MCF 10A (cell line): ENCODE measurements at regions not wholly inside any gene's neighbourhood (a gene's known extent, or its start where the extent isn't known, plus 50 kb on each side); places are given as distances from the start of the nearest gene placed in this dataset.
"Not testable (repeated sequence)": the region's sequence is repeated elsewhere in the genome, so short reads cannot be mapped to it uniquely, and the experiment has no call there.

Source experiments
- BruUV-seq: library from RNA; stranded (reverse); fragments of 400-500 nt; replicated peaks from 2 replicates; lab custom pipeline; 2021; lab: Mats Ljungman, UMichigan
- CTCF ChIA-PET: fragments of 300-600 bp; sonication (Branson Sonifier 250); formaldehyde crosslinking; extraction: SDS; loops from one replicate; lab custom pipeline; 2021; ENCODE audit warnings: antibody characterized with exemption, inconsistent platforms; lab: Yijun Ruan, JAX
- POLR2A ChIA-PET: fragments of 300-600, 350-650 bp; sonication (Branson Sonifier 250); formaldehyde crosslinking; extraction: SDS; loops from one replicate; lab custom pipeline; 2020; ENCODE audit warnings: antibody characterized with exemption, inconsistent platforms; lab: Yijun Ruan, JAX
- DNase-seq: peaks from one replicate; pipeline ENCODE4 v3.0.0-alpha.2; 2018; ENCODE audit not compliant: unreplicated experiment
- H3K27ac Mint-ChIP-seq: one replicate; pipeline ENCODE4 v1.8.0; 2022; ENCODE audit warnings: mild to moderate bottlenecking, low read depth, mixed read lengths; ENCODE audit not compliant: unreplicated experiment
- H3K27me3 Mint-ChIP-seq: one replicate; pipeline ENCODE4 v1.8.0; 2022; ENCODE audit warnings: mixed read lengths; ENCODE audit not compliant: insufficient read depth, unreplicated experiment
- H3K36me3 Mint-ChIP-seq: one replicate; pipeline ENCODE4 v1.8.0; 2022; ENCODE audit warnings: mild to moderate bottlenecking, moderate library complexity, mixed read lengths; ENCODE audit not compliant: insufficient read depth, unreplicated experiment
- H3K4me1 Mint-ChIP-seq: one replicate; pipeline ENCODE4 v1.8.0; 2022; ENCODE audit warnings: mixed read lengths; ENCODE audit not compliant: insufficient read depth, unreplicated experiment
- H3K4me3 Mint-ChIP-seq: one replicate; pipeline ENCODE4 v1.8.0; 2022; ENCODE audit warnings: mild to moderate bottlenecking, moderate library complexity, mixed read lengths; ENCODE audit not compliant: unreplicated experiment
- H3K9me3 Mint-ChIP-seq: one replicate; pipeline ENCODE4 v1.8.0; 2022; ENCODE audit warnings: mixed read lengths; ENCODE audit not compliant: unreplicated experiment
- CTCF ChIP-seq: fragments of 200-600 bp; IDR thresholded peaks from one replicate; pipeline ENCODE4 v1.8.0; 2022; ENCODE audit warnings: antibody characterized with exemption, mild to moderate bottlenecking; ENCODE audit not compliant: unreplicated experiment
- intact Hi-C: fragments of 100-400 bp; cut with micrococcal nuclease; formaldehyde crosslinking; loops from 2 replicates; pipeline ENCODE4 v1.14.1; 2022

GRCh38 chr2:185567196-185567595 lies 171.4 kb upstream of the FSIP2 start:
- no peak for DNase-seq
- Mint-ChIP-seq H3K4me1 (no peaks in the 10 kb centered on the region), H3K36me3 (no peaks in the 10 kb centered on the region), H3K27ac (no peak overlapping the region), H3K9me3 (peaks cover 7% of the 10 kb centered on the region), H3K27me3 (no peaks in the 10 kb centered on the region), H3K4me3 (no peak overlapping the region)
- intact Hi-C loops: no loop called here
- ChIA-PET POLR2A (interaction anchor here (0.6 to 0.9 kb wide), 3 partner anchors 28 to 775 kb away, joined by 3 to 4 read pairs (median 4); no protein-coding TSS in a partner anchor), CTCF (interaction anchor here (0.6 kb wide), 1 partner anchor 90 kb away, joined by 4 read pairs; no protein-coding TSS in a partner anchor)
- BruUV-seq: no TSS peak
- no peak for TF ChIP-seq CTCF

GRCh38 chr2:185567940-185568339 lies 170.7 kb upstream of the FSIP2 start:
- Mint-ChIP-seq H3K4me3 (no peak overlapping the region), H3K27ac (no peak overlapping the region), H3K9me3 (no peaks in the 10 kb centered on the region), H3K36me3 (no peaks in the 10 kb centered on the region), H3K4me1 (no peaks in the 10 kb centered on the region), H3K27me3 (no peaks in the 10 kb centered on the region)
- ChIA-PET POLR2A (no interaction called here), CTCF (interaction anchor here (0.6 kb wide), 1 partner anchor 89 kb away, joined by 4 read pairs; no protein-coding TSS in a partner anchor)
- DNase-seq: no peak
- intact Hi-C loops: no loop called here
- no peak for TF ChIP-seq CTCF
- BruUV-seq: no TSS peak

- ChIA-PET POLR2A (no interaction called here), CTCF (interaction anchor here (0.8 kb wide), 1 partner anchor 60 kb away, joined by 4 read pairs; no protein-coding TSS in a partner anchor)
- no peaks in the 10 kb centered on the region for H3K9me3 Mint-ChIP-seq
- no TSS peak for BruUV-seq
- H3K27ac Mint-ChIP-seq: no peak overlapping the region
- H3K36me3 Mint-ChIP-seq: no peaks in the 10 kb centered on the region
- TF ChIP-seq CTCF: no peak
- no peak overlapping the region for H3K4me3 Mint-ChIP-seq
- DNase-seq: no peak
- intact Hi-C loops: no loop called here
- H3K27me3 Mint-ChIP-seq: no peaks in the 10 kb centered on the region
- H3K4me1 Mint-ChIP-seq: peaks cover 13% of the 10 kb centered on the region
These were observed 160.3 kb upstream of the FSIP2 start for GRCh38 chr2:185578322-185578721.

- peaks cover 25% of the 10 kb centered on the region for H3K4me1 Mint-ChIP-seq
- no peaks in the 10 kb centered on the region for H3K27me3 Mint-ChIP-seq
- H3K36me3 Mint-ChIP-seq: peaks cover 5% of the 10 kb centered on the region
- H3K27ac Mint-ChIP-seq: peak overlapping the region; percentile 94
- H3K9me3 Mint-ChIP-seq: peaks cover 10% of the 10 kb centered on the region
- no peak for TF ChIP-seq CTCF
- DNase-seq: peak; percentile 96
- ChIA-PET POLR2A (interaction anchor here (0.6 to 0.7 kb wide), 3 partner anchors 55 to 1234 kb away, joined by 3 to 4 read pairs (median 4); no protein-coding TSS in a partner anchor), CTCF (interaction anchor here (0.7 to 1.1 kb wide), 2 partner anchors 128 to 291 kb away, joined by 3 read pairs; no protein-coding TSS in a partner anchor)
- H3K4me3 Mint-ChIP-seq: peak overlapping the region; percentile 21
- intact Hi-C loops: no loop called here
- BruUV-seq: no TSS peak
These were observed 155.4 kb upstream of the FSIP2 start for GRCh38 chr2:185583058-185583816.

GRCh38 chr2:185585165-185585564 lies 153.4 kb upstream of the FSIP2 start:
- intact Hi-C loops, H3K27ac Mint-ChIP-seq, H3K36me3 Mint-ChIP-seq, CTCF ChIA-PET, H3K4me3 Mint-ChIP-seq, POLR2A ChIA-PET, BruUV-seq, H3K27me3 Mint-ChIP-seq: not testable (repeated sequence)
- peak; percentile 33 for DNase-seq
- Mint-ChIP-seq H3K4me1 (peaks cover 25% of the 10 kb centered on the region), H3K9me3 (peaks cover 12% of the 10 kb centered on the region)

- H3K27me3 Mint-ChIP-seq, H3K4me1 Mint-ChIP-seq, H3K36me3 Mint-ChIP-seq, BruUV-seq, DNase-seq, CTCF ChIA-PET, H3K27ac Mint-ChIP-seq, intact Hi-C loops, H3K4me3 Mint-ChIP-seq, H3K9me3 Mint-ChIP-seq, POLR2A ChIA-PET: not testable (repeated sequence)
These were observed 147.3 kb upstream of the FSIP2 start for GRCh38 chr2:185591276-185591675.
